Heart left ventricle (tissue), 13 donors: ENCODE measurements at regions not wholly inside any gene's neighbourhood (a gene's known extent, or its start where the extent isn't known, plus 50 kb on each side); places are given as distances from the start of the nearest gene placed in this dataset.

Experiments
- POLR2A ChIP-seq, 2 donors: fragments of 450-650 bp; IDR thresholded peaks; one replicate each; pipeline ENCODE4 v1.6.1; 2017; ENCODE audit warnings: antibody characterized with exemption in 2 of 2, mild to moderate bottlenecking in 2 of 2, moderate library complexity in 2 of 2
- TF ChIP-seq, protein P1 (sequence below), 12 donors: fragments of 200-600 bp; sonication (generic) in 4 of 12; IDR thresholded peaks; one replicate each; pipeline versions ENCODE4 v1.5.0 to v1.8.0; 2018 to 2022; ENCODE audit warnings: antibody characterized with exemption in 12 of 12, mild to moderate bottlenecking in 5 of 12
- donor health status: ischemic (EF 13 %, LVEDD 7.1; RV severe dilation, severe dysfunction).
- donor health status: DM: no; HTN: yes; CAD: no.
- donor health status: DM: no; HTN: no; CAD: no.
- donor health status: ischemic (EF 25% LVEDD 6.9; RV normal size, moderate dysfunction).
- donor health status: ischemic (EF 25% LVEDD 5.7; RV mildly dilated, moderate dysfunction).
- donor health status: ischemic (EF 35%, LVEDD 5.7; RV mildly dilated, moderate dysfunction).
- donor health status: nonischemic (EF 11% LVEDD 7.7; RV severe dilation, severe dysfunction).
- donor health status: DM: yes; HTN: yes; CAD: no.
- donor health status: PGD.
- donor health status: ischemic (EF 29% LVEDD 5.4; RV normal size, mild dysfunction).
- donor health status: nonischemic (EF 23%, LVEDD 6.1; RV moderate dilation, normal function).

DNA sequence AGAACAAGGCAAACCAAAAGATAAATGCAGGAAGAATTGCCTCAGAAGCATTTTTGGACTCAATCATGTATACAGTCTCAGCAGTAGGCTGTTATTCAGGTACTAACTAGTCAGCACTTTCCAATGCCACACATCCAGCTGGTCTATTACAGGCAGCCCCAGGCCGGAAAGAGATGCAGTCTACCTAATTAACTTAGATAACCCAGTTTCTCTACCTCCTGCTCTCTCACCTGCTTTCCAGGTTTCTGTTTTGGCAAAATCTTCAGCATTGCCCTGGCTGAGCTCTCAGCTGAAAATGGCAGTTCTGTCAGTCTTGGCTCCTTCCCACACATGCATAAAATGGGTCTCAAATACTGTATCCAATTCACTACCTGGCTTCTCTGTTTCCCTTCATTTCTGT lies 101.3 kb upstream of the UFL1 start:
- TF ChIP-seq, protein P1, sequence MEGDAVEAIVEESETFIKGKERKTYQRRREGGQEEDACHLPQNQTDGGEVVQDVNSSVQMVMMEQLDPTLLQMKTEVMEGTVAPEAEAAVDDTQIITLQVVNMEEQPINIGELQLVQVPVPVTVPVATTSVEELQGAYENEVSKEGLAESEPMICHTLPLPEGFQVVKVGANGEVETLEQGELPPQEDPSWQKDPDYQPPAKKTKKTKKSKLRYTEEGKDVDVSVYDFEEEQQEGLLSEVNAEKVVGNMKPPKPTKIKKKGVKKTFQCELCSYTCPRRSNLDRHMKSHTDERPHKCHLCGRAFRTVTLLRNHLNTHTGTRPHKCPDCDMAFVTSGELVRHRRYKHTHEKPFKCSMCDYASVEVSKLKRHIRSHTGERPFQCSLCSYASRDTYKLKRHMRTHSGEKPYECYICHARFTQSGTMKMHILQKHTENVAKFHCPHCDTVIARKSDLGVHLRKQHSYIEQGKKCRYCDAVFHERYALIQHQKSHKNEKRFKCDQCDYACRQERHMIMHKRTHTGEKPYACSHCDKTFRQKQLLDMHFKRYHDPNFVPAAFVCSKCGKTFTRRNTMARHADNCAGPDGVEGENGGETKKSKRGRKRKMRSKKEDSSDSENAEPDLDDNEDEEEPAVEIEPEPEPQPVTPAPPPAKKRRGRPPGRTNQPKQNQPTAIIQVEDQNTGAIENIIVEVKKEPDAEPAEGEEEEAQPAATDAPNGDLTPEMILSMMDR (IDR thresholded peaks at IDR 0.05) = no peak
- TF ChIP-seq POLR2A (IDR thresholded peaks at IDR 0.05) = no peak
